GM21619 (cell line): ENCODE measurements at regions not wholly inside any gene's neighbourhood (a gene's known extent, or its start where the extent isn't known, plus 50 kb on each side); places are given as distances from the start of the nearest gene placed in this dataset.

Experiments used
- ATAC-seq: cut with Tn5 transposase; IDR thresholded peaks from one replicate; pipeline ENCODE4 v1.9.1; 2021; ENCODE audit not compliant: unreplicated experiment

- ATAC-seq, result no peak
These were observed 1227.7 kb downstream of the EFNB2 start for GRCh38 chr13:105307776-105308175.

- ATAC-seq, result no peak
These were observed 1237.6 kb downstream of the EFNB2 start for GRCh38 chr13:105297839-105298238.

- no peak for ATAC-seq
These were observed 1243.5 kb downstream of the EFNB2 start for GRCh38 chr13:105291987-105292386.

GRCh38 chr13:105290596-105290995, 1244.9 kb downstream of the EFNB2 start:
- ATAC-seq, result no peak

GRCh38 chr13:105285526-105285925, 1249.9 kb downstream of the EFNB2 start:
- ATAC-seq, result no peak

- ATAC-seq, result no peak
These were observed 1252.8 kb downstream of the EFNB2 start for GRCh38 chr13:105282406-105283285.

GRCh38 chr13:105278943-105279381, 1256.5 kb downstream of the EFNB2 start:
- no peak for ATAC-seq

- no peak for ATAC-seq
These were observed 1258.9 kb downstream of the EFNB2 start for GRCh38 chr13:105276571-105276970.

- ATAC-seq, result no peak
These were observed 1261.7 kb downstream of the EFNB2 start for GRCh38 chr13:105273665-105274222.

GRCh38 chr13:105272660-105273631, 1262.5 kb downstream of the EFNB2 start:
- ATAC-seq, result no peak

GRCh38 chr13:105266615-105267014, 1268.8 kb downstream of the EFNB2 start:
- ATAC-seq, result no peak

- no peak for ATAC-seq
These were observed 1272.9 kb downstream of the EFNB2 start for GRCh38 chr13:105262579-105262978.

GRCh38 chr13:105259426-105259825, 1276.0 kb downstream of the EFNB2 start:
- no peak for ATAC-seq

GRCh38 chr13:105255472-105255871, 1280.0 kb downstream of the EFNB2 start:
- ATAC-seq, result no peak

GRCh38 chr13:105251293-105251692, 1284.2 kb downstream of the EFNB2 start:
- no peak for ATAC-seq

GRCh38 chr13:105247830-105248229, 1287.6 kb downstream of the EFNB2 start:
- ATAC-seq, result no peak

- ATAC-seq, result no peak
These were observed 1295.1 kb downstream of the EFNB2 start for GRCh38 chr13:105240371-105240770.

- no peak for ATAC-seq
These were observed 1303.0 kb downstream of the EFNB2 start for GRCh38 chr13:105232439-105232838.

GRCh38 chr13:105232006-105232405, 1303.5 kb downstream of the EFNB2 start:
- no peak for ATAC-seq

GRCh38 chr13:105231579-105231978, 1303.9 kb downstream of the EFNB2 start:
- no peak for ATAC-seq

- ATAC-seq, result no peak
These were observed 1314.6 kb downstream of the EFNB2 start for GRCh38 chr13:105220881-105221280.
